Transverse colon (tissue), 4 donors: ENCODE measurements at regions not wholly inside any gene's neighbourhood (a gene's known extent, or its start where the extent isn't known, plus 50 kb on each side); places are given as distances from the start of the nearest gene placed in this dataset.

Experiments
- DNase-seq: peaks from one replicate; pipeline ENCODE4 v3.0.0-alpha.2; 2019
- H3K27ac ChIP-seq, 4 donors: fragments of 200-600 bp; sonication (generic); 2 replicates each; pipeline ENCODE4 v1.5.1; 2016 to 2018; ENCODE audit warnings: inconsistent platforms in 4 of 4
- H3K27me3 ChIP-seq: fragments of 200-600 bp; sonication (generic); 2 replicates; pipeline ENCODE4 v1.5.1; 2017; ENCODE audit warnings: inconsistent platforms
- H3K36me3 ChIP-seq, 4 donors: fragments of 200-600 bp; sonication (generic); 2 replicates each; pipeline ENCODE4 v1.5.1; 2017 to 2019; ENCODE audit warnings: inconsistent platforms in 4 of 4
- H3K4me1 ChIP-seq, 4 donors: fragments of 200-600 bp; sonication (generic); 2 replicates each; pipeline ENCODE4 v1.5.1; 2017 to 2020; ENCODE audit warnings: inconsistent platforms in 4 of 4
- H3K4me3 ChIP-seq, 4 donors: fragments of 200-600 bp; sonication (generic); 1 replicate in 1 of 4; 2 replicates in 3 of 4; pipeline versions ENCODE4 v1.5.1 to v1.6.1; 2017 to 2019; ENCODE audit warnings: inconsistent platforms in 4 of 4
- H3K9me3 ChIP-seq, 2 donors: fragments of 200-600 bp; sonication (generic); 2 replicates each; pipeline ENCODE4 v1.5.1; 2017 to 2019; ENCODE audit warnings: inconsistent platforms in 2 of 2
- CTCF ChIP-seq, 5 experiments: fragments of 200-600 bp in 3 of 5; fragments of 450-650 bp in 2 of 5; sonication (generic) in 3 of 5; IDR thresholded peaks; 1 replicate in 2 of 5; 2 replicates in 3 of 5; pipeline ENCODE4 v1.5.1; 2016 to 2017; ENCODE audit warnings: antibody characterized with exemption in 5 of 5, inconsistent platforms in 3 of 5, mild to moderate bottlenecking in 2 of 5, moderate library complexity in 1 of 5
- EP300 ChIP-seq: sonication (generic); formaldehyde crosslinking; IDR thresholded peaks from one replicate; pipeline ENCODE4 v1.6.1; 2017; ENCODE audit warnings: antibody characterized with exemption, low read depth
- POLR2A ChIP-seq: fragments of 450-650 bp; IDR thresholded peaks from one replicate; pipeline ENCODE4 v1.6.1; 2016; ENCODE audit warnings: antibody characterized with exemption, mild to moderate bottlenecking, moderate library complexity
- POLR2AphosphoS5 ChIP-seq, 3 donors: sonication (generic); formaldehyde crosslinking; IDR thresholded peaks; one replicate each; pipeline ENCODE4 v1.6.1; 2016; ENCODE audit warnings: antibody characterized with exemption in 3 of 3
- WGBS, 2 donors: methylation state at CpG; one replicate each; pipeline ENCODE4 v1.1.5; 2018; ENCODE audit warnings: low coverage in 1 of 2; 5-methylcytosine and 5-hydroxymethylcytosine counted together
- in situ Hi-C, 4 donors: fragments of 200-750 bp; cut with MboI; loops; one replicate each; pipeline versions ENCODE4 v1.15.0 to v1.15.1; 2017; ENCODE audit warnings: low sequenced_read_pairs in 3 of 4, low pct_ligation_motif_present in 1 of 4, low pct_unique_long_range_greater_than_20kb in 1 of 4
- intact Hi-C: fragments of 100-400 bp; cut with DNase I; formaldehyde crosslinking; loops from one replicate; pipeline ENCODE4 v1.15.1; 2023; ENCODE audit warnings: low total_unique reads

GRCh38 chr13:97134364-97135095, 87.6 kb upstream of the MBNL2 start:
- Histone ChIP-seq H3K27me3 (no peaks in the 10 kb centered on the region), H3K9me3 (no peaks in the 10 kb centered on the region), H3K4me3 (no peak overlapping the region), H3K27ac (no peak overlapping the region), H3K36me3 (no peaks in the 10 kb centered on the region), H3K4me1 (peaks cover 0 to 8% (median 0%) of the 10 kb centered on the region in 4 donors)
- intact Hi-C loops: no loop called here
- 91 to 93% methylated on average over 11 of the region's 11 CpGs for WGBS, 2 donors
- in situ Hi-C loops: no loop called here
- DNase-seq: no peak
- no peak for TF ChIP-seq CTCF (IDR thresholded peaks at IDR 0.05)
- TF ChIP-seq POLR2A: no peak

- intact Hi-C loops: no loop called here
- no peaks in the 10 kb centered on the region for H3K36me3 ChIP-seq
- no peaks in the 10 kb centered on the region for H3K27me3 ChIP-seq
- in situ Hi-C loops: no loop called here
- no peak for DNase-seq
- H3K4me3 ChIP-seq: no peak overlapping the region
- H3K9me3 ChIP-seq: no peaks in the 10 kb centered on the region
- no peak for TF ChIP-seq POLR2AphosphoS5 (IDR thresholded peaks at IDR 0.05)
- peaks cover 4 to 10% (median 6%) of the 10 kb centered on the region in 4 donors for H3K4me1 ChIP-seq
- 66 to 82% methylated on average over 4 of the region's 4 CpGs for WGBS, 2 donors
- no peak overlapping the region for H3K27ac ChIP-seq
These were observed 86.2 kb upstream of the MBNL2 start for GRCh38 chr13:97135883-97136282.

DNA sequence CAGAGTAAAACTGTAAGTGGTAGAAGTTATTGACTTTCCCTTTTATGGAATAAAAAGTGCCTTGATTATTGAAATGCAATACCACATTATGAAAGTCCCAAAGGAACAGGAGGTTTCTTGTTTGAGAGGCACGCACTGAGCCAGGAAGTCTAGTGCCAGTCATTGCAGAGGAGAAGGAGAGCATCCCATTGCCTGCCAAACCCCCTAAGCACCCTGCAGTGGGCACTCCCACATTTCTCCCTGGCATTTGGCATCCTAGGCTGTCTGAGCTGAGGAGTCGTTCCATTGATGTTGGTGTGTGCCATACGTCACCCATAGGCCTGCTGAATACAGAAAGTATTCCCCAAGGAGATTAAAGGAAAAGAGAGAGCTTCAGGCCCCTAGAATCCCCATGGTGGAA, 85.7 kb upstream of the MBNL2 start:
- no peaks in the 10 kb centered on the region for H3K9me3 ChIP-seq
- 72 to 78% methylated on average over 3 of the region's 3 CpGs for WGBS, 2 donors
- no peak overlapping the region for H3K27ac ChIP-seq
- TF ChIP-seq POLR2A: no peak
- no peak for TF ChIP-seq POLR2AphosphoS5 (IDR thresholded peaks at IDR 0.05)
- no peak for TF ChIP-seq CTCF (IDR thresholded peaks at IDR 0.05)
- TF ChIP-seq EP300: no peak
- no peak for DNase-seq
- H3K27me3 ChIP-seq: no peaks in the 10 kb centered on the region
- in situ Hi-C loops: no loop called here
- intact Hi-C loops: no loop called here
- H3K4me3 ChIP-seq: no peak overlapping the region
- no peaks in the 10 kb centered on the region for H3K36me3 ChIP-seq
- H3K4me1 ChIP-seq: peaks cover 9 to 16% (median 11%) of the 10 kb centered on the region in 4 donors

- Histone ChIP-seq H3K4me1 (peaks cover 13 to 34% (median 16%) of the 10 kb centered on the region in 4 donors), H3K27ac (peak overlapping the region in 1 of 4 donors; percentile 82), H3K36me3 (no peaks in the 10 kb centered on the region), H3K27me3 (no peaks in the 10 kb centered on the region), H3K4me3 (no peak overlapping the region), H3K9me3 (no peaks in the 10 kb centered on the region)
- 86 to 87% methylated on average over 1 to 3 of the region's 3 CpGs for WGBS, 2 donors
- no peak for DNase-seq
- in situ Hi-C loops (no loop called here), intact Hi-C loops (no loop called here)
- no peak for TF ChIP-seq POLR2A
- TF ChIP-seq CTCF (IDR thresholded peaks at IDR 0.05): no peak
- TF ChIP-seq POLR2AphosphoS5 (IDR thresholded peaks at IDR 0.05): no peak
- no peak for TF ChIP-seq EP300
These were observed 82.4 kb upstream of the MBNL2 start for GRCh38 chr13:97139691-97140090.

DNA sequence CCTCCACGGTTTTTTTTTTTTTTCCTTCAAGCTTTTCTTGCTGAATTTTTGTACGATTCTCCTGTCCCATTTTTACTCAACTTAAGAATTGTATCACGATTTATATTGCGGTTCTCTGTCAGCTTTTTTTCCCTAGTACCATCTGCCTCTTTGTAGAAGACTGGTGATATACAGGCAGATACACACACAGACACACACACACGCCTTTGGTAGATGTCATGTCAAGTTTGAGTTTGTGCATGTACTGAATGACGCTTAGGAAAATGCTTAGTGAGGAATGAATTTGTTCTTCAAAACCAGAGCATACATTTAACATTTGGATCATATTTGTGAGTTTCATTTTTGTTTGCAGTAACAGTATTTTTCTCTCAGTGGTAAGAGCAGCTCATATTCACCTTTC, 82.0 kb upstream of the MBNL2 start:
- WGBS, 2 donors: 80 to 81% methylated on average over 5 to 6 of the region's 6 CpGs
- in situ Hi-C loops: no loop called here
- intact Hi-C loops: no loop called here
- H3K27me3 ChIP-seq: no peaks in the 10 kb centered on the region
- no peak for TF ChIP-seq EP300
- no peak for TF ChIP-seq CTCF (IDR thresholded peaks at IDR 0.05)
- TF ChIP-seq POLR2AphosphoS5 (IDR thresholded peaks at IDR 0.05): no peak
- TF ChIP-seq POLR2A: no peak
- peaks cover 13 to 34% (median 16%) of the 10 kb centered on the region in 4 donors for H3K4me1 ChIP-seq
- H3K9me3 ChIP-seq: no peaks in the 10 kb centered on the region
- H3K36me3 ChIP-seq: no peaks in the 10 kb centered on the region
- H3K4me3 ChIP-seq: no peak overlapping the region
- DNase-seq: no peak
- H3K27ac ChIP-seq: peak overlapping the region; percentile 82 to 86 (median 84)
